ENCODE measurements at regions not wholly inside any gene's neighbourhood (a gene's known extent, or its start where the extent isn't known, plus 50 kb on each side); places are given as distances from the start of the nearest gene placed in this dataset.
"Not testable (repeated sequence)": the region's sequence is repeated elsewhere in the genome, so short reads cannot be mapped to it uniquely, and the experiment has no call there.

DNA sequence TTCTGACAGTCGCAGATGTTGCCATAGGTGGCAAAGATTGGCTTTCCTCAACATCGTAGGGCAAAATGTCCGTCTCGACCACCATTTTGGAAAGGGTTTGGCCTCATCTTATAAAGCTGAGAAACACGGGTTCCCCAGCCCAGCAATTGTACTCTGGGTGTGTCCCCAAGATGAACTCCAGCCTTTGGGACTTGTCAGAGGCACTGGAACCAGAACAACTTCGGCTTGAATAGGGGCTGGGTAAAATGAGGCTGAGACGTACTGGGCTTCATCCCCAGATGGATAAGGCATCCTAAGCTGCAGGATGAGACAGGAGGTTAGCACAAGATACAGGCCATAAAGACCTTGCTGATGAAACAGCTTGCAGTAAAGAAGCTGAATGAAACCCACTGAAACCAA is 151.9 kb downstream of the CRLF2 start:
- H3K27ac ChIP-seq = no peak overlapping the region
- peaks cover 0 to 51% (median 11%) of the 10 kb centered on the region in 11 donors for H3K9me3 ChIP-seq
- TF ChIP-seq, protein P1, sequence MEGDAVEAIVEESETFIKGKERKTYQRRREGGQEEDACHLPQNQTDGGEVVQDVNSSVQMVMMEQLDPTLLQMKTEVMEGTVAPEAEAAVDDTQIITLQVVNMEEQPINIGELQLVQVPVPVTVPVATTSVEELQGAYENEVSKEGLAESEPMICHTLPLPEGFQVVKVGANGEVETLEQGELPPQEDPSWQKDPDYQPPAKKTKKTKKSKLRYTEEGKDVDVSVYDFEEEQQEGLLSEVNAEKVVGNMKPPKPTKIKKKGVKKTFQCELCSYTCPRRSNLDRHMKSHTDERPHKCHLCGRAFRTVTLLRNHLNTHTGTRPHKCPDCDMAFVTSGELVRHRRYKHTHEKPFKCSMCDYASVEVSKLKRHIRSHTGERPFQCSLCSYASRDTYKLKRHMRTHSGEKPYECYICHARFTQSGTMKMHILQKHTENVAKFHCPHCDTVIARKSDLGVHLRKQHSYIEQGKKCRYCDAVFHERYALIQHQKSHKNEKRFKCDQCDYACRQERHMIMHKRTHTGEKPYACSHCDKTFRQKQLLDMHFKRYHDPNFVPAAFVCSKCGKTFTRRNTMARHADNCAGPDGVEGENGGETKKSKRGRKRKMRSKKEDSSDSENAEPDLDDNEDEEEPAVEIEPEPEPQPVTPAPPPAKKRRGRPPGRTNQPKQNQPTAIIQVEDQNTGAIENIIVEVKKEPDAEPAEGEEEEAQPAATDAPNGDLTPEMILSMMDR (IDR thresholded peaks at IDR 0.05) = no peak
- H3K27me3 ChIP-seq = peaks cover 0 to 2% (median 0%) of the 10 kb centered on the region in 7 donors
- H3K4me1 ChIP-seq = no peaks in the 10 kb centered on the region
- 79 to 86% methylated on average over 7 of the region's 7 CpGs for WGBS, 2 donors
- no peak overlapping the region for H3K4me3 ChIP-seq
- ATAC-seq = no peak
- DNase-seq = no peak
- intact Hi-C loops (cut with DNase I) = no loop called here
- H3K36me3 ChIP-seq = no peaks in the 10 kb centered on the region

DNA sequence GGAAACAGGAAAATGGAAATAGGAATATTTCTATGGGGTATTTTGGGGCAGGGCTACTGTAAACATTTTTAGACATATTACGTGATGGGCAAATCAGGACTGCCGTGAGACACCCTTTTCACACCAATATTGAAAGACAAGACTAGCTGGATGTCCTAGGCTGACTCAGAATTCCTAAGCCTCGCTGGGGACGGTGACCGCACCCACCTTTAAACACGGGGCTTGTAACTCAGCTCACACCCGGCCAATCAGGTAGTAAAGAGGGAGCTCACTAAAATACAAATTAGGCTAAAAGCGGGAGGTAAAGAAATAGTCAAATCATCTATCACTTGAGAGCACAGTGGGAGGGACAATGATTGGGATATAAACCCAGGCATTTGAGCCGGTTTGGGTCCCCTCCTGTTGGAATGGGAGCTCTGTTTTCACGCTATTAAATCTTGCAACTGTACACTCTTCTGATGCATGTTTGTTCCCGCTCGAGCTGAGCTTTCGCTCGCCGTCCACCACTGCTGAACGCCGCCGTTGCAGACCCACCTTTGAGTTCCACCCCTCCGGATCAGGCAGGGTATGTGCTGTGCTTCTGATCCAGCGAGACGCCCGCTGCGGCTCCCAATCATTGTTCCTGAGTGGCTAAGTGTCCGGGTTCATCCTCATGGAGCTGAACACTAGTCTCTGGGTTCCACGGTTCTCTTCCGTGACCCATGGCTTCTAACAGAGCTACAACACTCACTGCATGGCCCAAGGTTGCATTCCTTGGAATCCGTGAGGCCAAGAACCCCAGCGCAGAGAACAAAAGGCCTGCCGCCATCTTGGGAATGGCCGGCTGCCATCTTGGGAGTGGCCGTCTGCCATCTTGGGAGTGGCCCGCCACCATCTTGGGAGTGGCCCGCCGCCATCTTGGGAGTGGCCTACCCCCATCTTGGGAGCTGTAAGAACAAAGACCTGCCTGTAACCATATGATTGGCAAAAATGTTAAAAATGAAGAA is 152.6 kb downstream of the CRLF2 start:
- H3K36me3 ChIP-seq = no peaks in the 10 kb centered on the region
- intact Hi-C loops (cut with DNase I) = no loop called here
- DNase-seq = no peak
- peaks cover 0 to 58% (median 11%) of the 10 kb centered on the region in 11 donors for H3K9me3 ChIP-seq
- no peak overlapping the region for H3K4me3 ChIP-seq
- H3K27ac ChIP-seq = no peak overlapping the region
- H3K27me3 ChIP-seq = peaks cover 0 to 2% (median 0%) of the 10 kb centered on the region in 7 donors
- H3K4me1 ChIP-seq = no peaks in the 10 kb centered on the region
- TF ChIP-seq, protein P1 (IDR thresholded peaks at IDR 0.05) = no peak
- WGBS, 2 donors = 87 to 90% methylated on average over 34 of the region's 34 CpGs
- ATAC-seq = no peak

DNA sequence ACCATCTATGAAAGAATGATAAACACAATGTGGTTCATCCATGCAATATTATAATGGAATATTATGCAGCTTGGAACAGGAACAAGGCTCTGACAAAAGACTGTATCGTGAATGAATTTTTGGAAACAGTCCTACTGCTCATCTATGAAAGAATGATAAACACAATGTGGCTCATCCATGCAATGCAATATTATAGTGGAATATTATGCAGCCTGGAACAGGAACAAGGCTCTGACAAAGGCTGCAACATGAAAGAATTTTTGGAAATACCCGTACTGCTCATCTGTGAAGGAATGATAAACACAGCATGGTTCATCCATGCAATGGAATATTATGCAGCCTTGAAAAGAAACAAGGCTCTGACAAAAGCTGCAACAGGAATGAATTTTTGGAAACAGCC is 158.8 kb downstream of the CRLF2 start:
- ATAC-seq; H3K27me3 ChIP-seq; DNase-seq; H3K36me3 ChIP-seq; H3K4me3 ChIP-seq; H3K27ac ChIP-seq; H3K4me1 ChIP-seq; intact Hi-C loops (cut with DNase I): not testable (repeated sequence)
- peaks cover 0 to 65% (median 31%) of the 10 kb centered on the region in 11 donors for H3K9me3 ChIP-seq
- 65 to 95% methylated on average over 2 of the region's 2 CpGs for WGBS, 2 donors

DNA sequence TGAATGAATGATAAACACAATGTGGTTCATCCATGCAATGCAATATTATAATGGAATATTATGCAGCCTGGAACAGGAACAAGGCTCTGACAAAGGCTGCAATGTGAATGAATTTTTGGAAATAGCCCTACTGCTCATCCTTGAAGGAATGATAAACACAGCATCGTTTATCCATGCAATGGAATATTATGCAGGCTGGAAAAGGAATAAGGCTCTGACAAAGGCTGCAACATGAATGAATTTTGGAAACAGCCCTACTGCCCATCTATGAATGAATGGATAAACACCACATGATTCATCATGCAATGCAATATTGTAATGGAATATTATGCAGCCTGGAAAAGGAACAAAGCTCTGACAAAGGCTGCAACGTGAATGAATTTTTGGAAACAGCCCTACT is 159.4 kb downstream of the CRLF2 start:
- 92 to 95% methylated on average over 2 of the region's 2 CpGs for WGBS, 2 donors
- Histone ChIP-seq H3K9me3 (peaks cover 0 to 62% (median 31%) of the 10 kb centered on the region in 11 donors), H3K4me1 (no peaks in the 10 kb centered on the region), H3K4me3 (no peak overlapping the region), H3K27ac (no peak overlapping the region), H3K27me3 (no peaks in the 10 kb centered on the region), H3K36me3 (no peaks in the 10 kb centered on the region)
- DNase-seq (no peak), ATAC-seq (no peak)
- intact Hi-C loops (cut with DNase I) = no loop called here
- TF ChIP-seq, protein P1 (IDR thresholded peaks at IDR 0.05) = no peak

DNA sequence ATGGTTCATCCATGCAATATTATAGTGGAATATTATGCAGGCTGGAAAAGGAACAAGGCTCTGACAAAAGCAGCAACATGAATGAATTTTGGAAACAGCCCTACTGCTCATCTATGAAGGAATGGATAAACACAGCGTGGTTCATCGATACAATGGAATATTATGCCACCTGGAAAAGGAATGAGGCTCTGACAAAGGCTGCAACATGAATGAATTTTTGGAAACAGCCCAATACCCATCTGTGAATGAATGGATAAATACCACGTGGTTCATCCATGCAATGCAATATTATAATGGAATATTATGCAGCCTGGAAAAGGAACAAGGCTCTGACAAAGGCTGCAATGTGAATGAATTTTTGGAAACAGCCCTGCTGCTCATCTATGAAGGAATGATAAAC is 160.4 kb downstream of the CRLF2 start:
- H3K27ac ChIP-seq = no peak overlapping the region
- H3K4me3 ChIP-seq = no peak overlapping the region
- H3K4me1 ChIP-seq = no peaks in the 10 kb centered on the region
- WGBS, 2 donors = 91 to 95% methylated on average over 3 of the region's 3 CpGs
- no peak for DNase-seq
- no peaks in the 10 kb centered on the region for H3K36me3 ChIP-seq
- ATAC-seq = no peak
- TF ChIP-seq, protein P1 (IDR thresholded peaks at IDR 0.05) = no peak
- peaks cover 0 to 62% (median 31%) of the 10 kb centered on the region in 11 donors for H3K9me3 ChIP-seq
- no peaks in the 10 kb centered on the region for H3K27me3 ChIP-seq
- intact Hi-C loops (cut with DNase I) = no loop called here
